Psoas muscle (tissue), 7 donors: ENCODE measurements at regions not wholly inside any gene's neighbourhood (a gene's known extent, or its start where the extent isn't known, plus 50 kb on each side); places are given as distances from the start of the nearest gene placed in this dataset.

Experiments
- ATAC-seq, 4 donors: fragments of 200-7000 bp; cut with Tn5 transposase; one replicate each; pipeline ENCODE4 v1.9.1; 2020; ENCODE audit warnings: moderate library complexity in 3 of 4, mild to moderate bottlenecking in 2 of 4
- DNase-seq, 2 donors: peaks; one replicate each; pipeline ENCODE4 v3.0.0-alpha.2; 2020
- H3K27ac ChIP-seq: fragments of 200-600 bp; one replicate; pipeline ENCODE4 v1.8.0; 2022
- H3K27me3 ChIP-seq, 3 donors: fragments of 200-600 bp in 1 of 3; one replicate each; pipeline versions ENCODE4 v1.6.1 to v1.8.0; 2013 to 2022; ENCODE audit warnings: low read length in 2 of 3, mild to moderate bottlenecking in 2 of 3, moderate library complexity in 1 of 3; ENCODE audit not compliant: insufficient read depth in 3 of 3
- H3K36me3 ChIP-seq, 2 donors: fragments of 200-600 bp in 1 of 2; one replicate each; pipeline versions ENCODE4 v1.6.1 to v1.8.0; 2013 to 2022; ENCODE audit warnings: low read depth in 1 of 2, mild to moderate bottlenecking in 1 of 2, moderate library complexity in 1 of 2; ENCODE audit not compliant: insufficient read depth in 1 of 2
- H3K4me1 ChIP-seq: fragments of 200-600 bp; one replicate; pipeline ENCODE4 v1.8.0; 2022
- H3K4me3 ChIP-seq: fragments of 200-600 bp; one replicate; pipeline ENCODE4 v1.8.0; 2022; ENCODE audit warnings: mild to moderate bottlenecking
- H3K9me3 ChIP-seq: fragments of 200-600 bp; one replicate; pipeline ENCODE4 v1.8.0; 2022
- WGBS, 3 donors: extraction: QIAGEN DNeasy Blood & Tissue Kit; methylation state at CpG; one replicate each; pipeline versions ENCODE4 v1.1.6 to v1.1.7; 2013; 5-methylcytosine and 5-hydroxymethylcytosine counted together
- intact Hi-C, 2 donors: fragments of 100-400 bp; cut with DNase I; formaldehyde crosslinking; loops; one replicate each; pipeline versions ENCODE4 v1.11.0 to v1.14.2; 2022
- TF ChIP-seq, protein P1 (sequence below): fragments of 200-600 bp; IDR thresholded peaks from one replicate; pipeline ENCODE4 v1.8.0; 2022; ENCODE audit warnings: antibody characterized with exemption
- donor health status: healthy with polysubstance abuse.
- donor health status: DM: no; HTN: no; CAD: no; lungs with moderate emphysema.
- donor health status: Bipolar disorder and iron deficiency.
- donor health status: healthy.
- donor health status: DM: yes; HTN: yes; CAD: no.
- donor health status: DM: no; HTN: no; CAD: no.
- donor health status: DM: yes; HTN: yes; CAD: no.

DNA sequence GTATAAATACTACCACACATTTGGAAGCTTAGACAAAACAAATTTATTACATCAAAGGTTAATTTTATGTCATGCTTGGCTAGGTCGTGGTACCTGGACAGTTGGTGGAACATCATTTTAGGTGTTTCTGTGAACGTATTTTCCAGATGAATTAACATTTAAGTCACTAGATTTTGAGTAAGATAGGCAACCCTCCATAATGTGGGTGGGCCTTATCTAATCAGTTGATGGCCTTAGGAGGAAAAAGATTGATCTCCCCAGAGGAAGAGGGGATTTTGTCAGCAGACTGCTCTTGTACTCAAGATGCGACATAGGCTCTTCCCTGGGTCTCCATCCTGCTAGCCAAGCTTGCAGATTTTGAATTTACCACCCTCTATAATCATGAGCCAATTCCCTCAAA is 85.0 kb downstream of the RPRM start:
- H3K9me3 ChIP-seq: no peaks in the 10 kb centered on the region
- no peak for DNase-seq
- no peak for ATAC-seq
- H3K4me3 ChIP-seq: no peak overlapping the region
- intact Hi-C loops: no loop called here
- H3K27me3 ChIP-seq: no peaks in the 10 kb centered on the region
- TF ChIP-seq, protein P1, sequence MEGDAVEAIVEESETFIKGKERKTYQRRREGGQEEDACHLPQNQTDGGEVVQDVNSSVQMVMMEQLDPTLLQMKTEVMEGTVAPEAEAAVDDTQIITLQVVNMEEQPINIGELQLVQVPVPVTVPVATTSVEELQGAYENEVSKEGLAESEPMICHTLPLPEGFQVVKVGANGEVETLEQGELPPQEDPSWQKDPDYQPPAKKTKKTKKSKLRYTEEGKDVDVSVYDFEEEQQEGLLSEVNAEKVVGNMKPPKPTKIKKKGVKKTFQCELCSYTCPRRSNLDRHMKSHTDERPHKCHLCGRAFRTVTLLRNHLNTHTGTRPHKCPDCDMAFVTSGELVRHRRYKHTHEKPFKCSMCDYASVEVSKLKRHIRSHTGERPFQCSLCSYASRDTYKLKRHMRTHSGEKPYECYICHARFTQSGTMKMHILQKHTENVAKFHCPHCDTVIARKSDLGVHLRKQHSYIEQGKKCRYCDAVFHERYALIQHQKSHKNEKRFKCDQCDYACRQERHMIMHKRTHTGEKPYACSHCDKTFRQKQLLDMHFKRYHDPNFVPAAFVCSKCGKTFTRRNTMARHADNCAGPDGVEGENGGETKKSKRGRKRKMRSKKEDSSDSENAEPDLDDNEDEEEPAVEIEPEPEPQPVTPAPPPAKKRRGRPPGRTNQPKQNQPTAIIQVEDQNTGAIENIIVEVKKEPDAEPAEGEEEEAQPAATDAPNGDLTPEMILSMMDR: no peak
- H3K36me3 ChIP-seq: no peaks in the 10 kb centered on the region
- 55 to 70% (median 57%) methylated on average over 3 of the region's 3 CpGs for WGBS, 3 donors
- H3K4me1 ChIP-seq: no peaks in the 10 kb centered on the region
- H3K27ac ChIP-seq: no peak overlapping the region

DNA sequence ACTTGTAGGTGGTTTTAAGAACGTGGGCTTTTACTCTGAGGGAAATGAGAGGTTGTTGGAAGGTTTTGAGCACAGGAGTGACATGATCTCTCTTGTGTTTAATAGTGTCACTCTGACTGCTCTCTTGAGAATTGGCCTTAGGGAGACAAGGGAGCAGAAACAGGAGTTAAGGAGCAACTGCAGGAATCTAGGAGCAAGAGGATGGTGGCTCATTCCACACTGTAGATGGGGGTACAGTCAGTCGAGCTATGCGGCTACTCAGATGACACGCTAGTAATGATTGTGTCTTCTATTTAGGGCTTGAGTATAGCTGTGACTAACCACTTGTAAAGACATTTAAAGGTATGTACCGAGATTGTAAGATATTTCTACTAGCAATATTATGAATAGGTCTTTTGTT is 87.4 kb downstream of the RPRM start:
- H3K9me3 ChIP-seq: no peaks in the 10 kb centered on the region
- ATAC-seq (no peak), DNase-seq (no peak)
- H3K27me3 ChIP-seq: no peaks in the 10 kb centered on the region
- H3K4me1 ChIP-seq: no peaks in the 10 kb centered on the region
- intact Hi-C loops: no loop called here
- H3K4me3 ChIP-seq: no peak overlapping the region
- no peaks in the 10 kb centered on the region for H3K36me3 ChIP-seq
- WGBS, 3 donors: 25 to 40% (median 36%) methylated on average over 5 of the region's 5 CpGs
- H3K27ac ChIP-seq: no peak overlapping the region
- TF ChIP-seq, protein P1: no peak

DNA sequence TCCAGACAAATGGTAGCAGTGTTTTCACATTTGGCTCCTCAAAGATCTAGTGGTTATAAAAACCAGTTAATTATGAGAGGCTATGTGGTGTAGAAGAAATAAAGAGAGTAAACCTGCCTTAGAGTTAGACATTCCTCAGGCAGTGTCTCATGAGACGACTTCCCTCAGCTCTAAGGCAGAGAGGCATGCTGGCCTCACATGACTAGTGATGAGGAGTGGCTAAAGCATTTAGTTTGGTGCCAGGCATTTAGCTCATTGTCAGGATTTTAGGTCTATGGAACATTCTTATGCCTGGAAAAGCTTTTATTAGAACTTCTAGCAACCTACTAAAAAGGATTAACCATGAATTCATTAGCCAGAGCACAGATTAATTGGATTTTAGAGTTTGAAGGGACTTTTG is 90.3 kb downstream of the RPRM start:
- TF ChIP-seq, protein P1: no peak
- no peak overlapping the region for H3K4me3 ChIP-seq
- no peak overlapping the region for H3K27ac ChIP-seq
- no peaks in the 10 kb centered on the region for H3K36me3 ChIP-seq
- H3K4me1 ChIP-seq: no peaks in the 10 kb centered on the region
- 19 to 26% (median 26%) methylated on average over 1 of the region's 1 CpG for WGBS, 3 donors
- intact Hi-C loops: no loop called here
- DNase-seq: no peak
- ATAC-seq: no peak
- no peaks in the 10 kb centered on the region for H3K27me3 ChIP-seq
- H3K9me3 ChIP-seq: no peaks in the 10 kb centered on the region

DNA sequence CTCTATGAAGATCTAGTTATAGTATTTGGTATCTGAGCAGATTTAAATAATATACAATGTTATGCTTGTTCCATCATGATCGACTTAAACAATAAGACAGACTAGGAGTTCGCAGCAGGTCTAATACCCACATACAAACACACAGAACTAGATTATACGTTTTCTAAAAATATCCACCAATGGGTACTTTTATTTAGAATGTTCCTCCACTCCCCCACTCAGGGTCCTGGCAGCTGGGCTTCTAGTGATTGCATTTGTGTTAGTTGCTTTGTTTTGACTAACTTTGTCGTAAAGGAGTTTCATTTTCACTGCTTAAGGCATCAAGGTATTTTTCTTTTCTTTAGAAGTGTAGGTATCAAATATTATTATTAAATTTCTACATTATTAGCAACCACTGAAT is 91.4 kb downstream of the RPRM start:
- Histone ChIP-seq H3K9me3 (no peaks in the 10 kb centered on the region), H3K36me3 (no peaks in the 10 kb centered on the region), H3K27me3 (no peaks in the 10 kb centered on the region), H3K4me1 (no peaks in the 10 kb centered on the region), H3K4me3 (no peak overlapping the region), H3K27ac (no peak overlapping the region)
- DNase-seq (no peak), ATAC-seq (no peak)
- 57% methylated on average over 4 of the region's 4 CpGs for WGBS, 3 donors
- TF ChIP-seq, protein P1: no peak
- intact Hi-C loops: no loop called here

DNA sequence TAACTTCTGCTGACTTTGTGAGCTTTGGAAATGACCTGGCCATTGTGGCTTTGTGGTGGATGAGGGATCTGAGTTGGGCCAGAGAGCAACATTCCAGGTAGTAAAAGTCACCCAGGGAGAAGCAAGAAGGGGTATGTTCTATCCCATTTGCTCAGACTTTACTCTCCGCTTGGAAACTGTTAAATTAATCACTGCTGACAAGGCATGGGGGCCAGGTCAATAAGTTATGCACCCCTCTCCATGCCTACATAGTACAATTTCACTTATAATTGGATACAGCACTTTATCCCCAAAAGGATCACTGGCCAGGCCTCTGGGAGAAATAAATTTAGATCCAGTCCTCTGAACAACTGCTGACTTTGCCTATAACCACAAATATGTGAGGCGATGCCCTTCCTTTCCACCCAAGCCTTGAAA is 92.1 kb downstream of the RPRM start:
- H3K36me3 ChIP-seq: no peaks in the 10 kb centered on the region
- H3K4me1 ChIP-seq: no peaks in the 10 kb centered on the region
- TF ChIP-seq, protein P1: no peak
- no peak overlapping the region for H3K4me3 ChIP-seq
- intact Hi-C loops: no loop called here
- 39 to 57% (median 41%) methylated on average over 2 of the region's 2 CpGs for WGBS, 3 donors
- DNase-seq: no peak
- H3K27ac ChIP-seq: no peak overlapping the region
- ATAC-seq: no peak
- H3K27me3 ChIP-seq: no peaks in the 10 kb centered on the region
- no peaks in the 10 kb centered on the region for H3K9me3 ChIP-seq
